Adrenal gland (tissue), 9 donors: ENCODE measurements at regions not wholly inside any gene's neighbourhood (a gene's known extent, or its start where the extent isn't known, plus 50 kb on each side); places are given as distances from the start of the nearest gene placed in this dataset.

Source experiments
- DNase-seq, 7 donors: peaks; one replicate each; pipeline ENCODE4 v3.0.0-alpha.2; 2019 to 2020
- H3K27ac ChIP-seq, 5 donors: fragments of 200-600 bp; sonication (generic) in 4 of 5; 1 replicate in 3 of 5; 2 replicates in 2 of 5; pipeline versions ENCODE4 v1.5.1 to v1.8.0; 2016 to 2020; ENCODE audit warnings: mild to moderate bottlenecking in 1 of 5
- H3K27me3 ChIP-seq: fragments of 200-600 bp; 2 replicates; pipeline ENCODE4 v1.8.0; 2021
- H3K36me3 ChIP-seq, 2 donors: fragments of 200-600 bp; replicated peaks in 1 of 2; 1 replicate in 1 of 2; 2 replicates in 1 of 2; pipeline versions ENCODE4 v1.5.1 to v1.8.0; 2018 to 2022
- H3K4me1 ChIP-seq, 2 donors: fragments of 200-600 bp; replicated peaks in 1 of 2; 1 replicate in 1 of 2; 2 replicates in 1 of 2; pipeline versions ENCODE4 v1.5.1 to v1.8.0; 2018 to 2021
- H3K4me3 ChIP-seq, 4 donors: fragments of 200-600 bp; sonication (generic) in 3 of 4; one replicate each; pipeline ENCODE4 v1.5.1; 2016 to 2018
- H3K9me3 ChIP-seq, 3 donors: fragments of 200-600 bp; sonication (generic) in 1 of 3; replicated peaks in 1 of 3; 1 replicate in 2 of 3; 2 replicates in 1 of 3; pipeline versions ENCODE4 v1.5.1 to v1.8.0; 2016 to 2021
- POLR2A ChIP-seq, 2 donors: fragments of 450-650 bp; IDR thresholded peaks; one replicate each; pipeline ENCODE4 v1.6.1; 2017; ENCODE audit warnings: antibody characterized with exemption in 2 of 2, mild to moderate bottlenecking in 2 of 2, moderate library complexity in 1 of 2
- WGBS, 4 donors: extraction: QIAGEN DNeasy Blood & Tissue Kit in 2 of 4; methylation state at CpG; one replicate each; pipeline versions ENCODE4 v1.1.5 to v1.1.7; 2013 to 2017; 5-methylcytosine and 5-hydroxymethylcytosine counted together
- intact Hi-C, 2 donors: fragments of 100-400 bp; cut with DNase I; formaldehyde crosslinking; loops; one replicate each; pipeline versions ENCODE4 v1.14.1 to v1.15.0; 2022 to 2023
- TF ChIP-seq, protein P1 (sequence below), 6 experiments: fragments of 450-650 bp in 4 of 6; fragments of 200-600 bp in 2 of 6; sonication (generic) in 1 of 6; IDR thresholded peaks; 1 replicate in 5 of 6; 2 replicates in 1 of 6; pipeline versions ENCODE4 v1.5.1 to v1.8.0; 2016 to 2021; ENCODE audit warnings: antibody characterized with exemption in 6 of 6, mild to moderate bottlenecking in 2 of 6, moderate library complexity in 1 of 6
- donor health status: healthy with polysubstance abuse.
- donor health status: Bipolar disorder and iron deficiency.
- donor health status: DM: yes; HTN: yes; CAD: no.
- donor health status: DM: no; HTN: no; CAD: no.
- donor health status: DM: no; HTN: no; CAD: no.

DNA sequence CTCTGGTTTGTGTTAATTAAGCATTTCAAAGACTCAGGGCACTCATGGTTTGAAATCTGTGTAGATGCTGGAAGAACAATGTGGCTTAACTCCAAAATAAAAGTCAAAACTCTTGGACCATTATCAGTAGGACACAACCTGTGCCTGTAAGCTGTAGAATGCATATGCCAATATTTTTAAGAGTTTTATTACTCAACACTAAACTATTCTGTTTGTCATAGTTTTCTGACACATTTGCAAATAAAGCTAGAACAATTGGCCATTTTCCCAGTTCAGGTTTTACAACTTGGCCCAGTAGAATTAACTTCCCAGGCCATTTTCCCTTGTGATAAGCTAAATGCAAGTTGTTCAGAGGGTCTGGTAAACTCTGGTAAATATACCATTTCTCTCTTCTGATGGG lies 713.1 kb downstream of the CBLN2 start:
- H3K36me3 ChIP-seq = no peaks in the 10 kb centered on the region
- no peak for TF ChIP-seq POLR2A (IDR thresholded peaks at IDR 0.05)
- TF ChIP-seq, protein P1, sequence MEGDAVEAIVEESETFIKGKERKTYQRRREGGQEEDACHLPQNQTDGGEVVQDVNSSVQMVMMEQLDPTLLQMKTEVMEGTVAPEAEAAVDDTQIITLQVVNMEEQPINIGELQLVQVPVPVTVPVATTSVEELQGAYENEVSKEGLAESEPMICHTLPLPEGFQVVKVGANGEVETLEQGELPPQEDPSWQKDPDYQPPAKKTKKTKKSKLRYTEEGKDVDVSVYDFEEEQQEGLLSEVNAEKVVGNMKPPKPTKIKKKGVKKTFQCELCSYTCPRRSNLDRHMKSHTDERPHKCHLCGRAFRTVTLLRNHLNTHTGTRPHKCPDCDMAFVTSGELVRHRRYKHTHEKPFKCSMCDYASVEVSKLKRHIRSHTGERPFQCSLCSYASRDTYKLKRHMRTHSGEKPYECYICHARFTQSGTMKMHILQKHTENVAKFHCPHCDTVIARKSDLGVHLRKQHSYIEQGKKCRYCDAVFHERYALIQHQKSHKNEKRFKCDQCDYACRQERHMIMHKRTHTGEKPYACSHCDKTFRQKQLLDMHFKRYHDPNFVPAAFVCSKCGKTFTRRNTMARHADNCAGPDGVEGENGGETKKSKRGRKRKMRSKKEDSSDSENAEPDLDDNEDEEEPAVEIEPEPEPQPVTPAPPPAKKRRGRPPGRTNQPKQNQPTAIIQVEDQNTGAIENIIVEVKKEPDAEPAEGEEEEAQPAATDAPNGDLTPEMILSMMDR (IDR thresholded peaks at IDR 0.05) = no peak
- no peak for DNase-seq
- H3K4me1 ChIP-seq = no peaks in the 10 kb centered on the region
- no peaks in the 10 kb centered on the region for H3K9me3 ChIP-seq
- H3K27me3 ChIP-seq = no peaks in the 10 kb centered on the region
- H3K4me3 ChIP-seq = no peak overlapping the region
- no peak overlapping the region for H3K27ac ChIP-seq
- intact Hi-C loops = no loop called here

DNA sequence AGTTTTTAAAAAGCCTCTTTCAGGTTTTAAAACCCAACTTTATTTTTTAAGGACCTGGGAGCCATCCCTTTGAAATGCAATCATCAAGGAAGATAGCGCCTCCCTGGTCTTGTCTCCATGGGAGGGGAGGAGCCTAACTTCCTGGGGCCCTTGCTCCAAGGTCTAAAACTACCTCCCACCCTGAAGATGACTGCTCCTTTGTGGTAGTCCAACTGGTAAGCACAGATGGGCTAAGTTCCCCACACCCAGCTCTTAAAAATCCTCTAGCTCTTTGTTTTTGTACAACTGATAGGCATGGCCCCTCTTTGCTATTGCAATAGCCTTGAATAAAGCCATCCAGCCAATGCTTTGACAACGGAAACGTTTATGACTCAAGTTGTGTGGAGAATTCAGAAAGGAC lies 716.8 kb downstream of the CBLN2 start:
- TF ChIP-seq POLR2A (IDR thresholded peaks at IDR 0.05) = no peak
- Histone ChIP-seq H3K4me1 (no peaks in the 10 kb centered on the region), H3K4me3 (no peak overlapping the region), H3K27ac (no peak overlapping the region), H3K27me3 (no peaks in the 10 kb centered on the region), H3K9me3 (peaks cover 0 to 4% (median 0%) of the 10 kb centered on the region in 3 donors), H3K36me3 (no peaks in the 10 kb centered on the region)
- no peak for DNase-seq
- 60 to 75% (median 72%) methylated on average over 3 of the region's 3 CpGs for WGBS, 4 donors
- intact Hi-C loops = no loop called here

DNA sequence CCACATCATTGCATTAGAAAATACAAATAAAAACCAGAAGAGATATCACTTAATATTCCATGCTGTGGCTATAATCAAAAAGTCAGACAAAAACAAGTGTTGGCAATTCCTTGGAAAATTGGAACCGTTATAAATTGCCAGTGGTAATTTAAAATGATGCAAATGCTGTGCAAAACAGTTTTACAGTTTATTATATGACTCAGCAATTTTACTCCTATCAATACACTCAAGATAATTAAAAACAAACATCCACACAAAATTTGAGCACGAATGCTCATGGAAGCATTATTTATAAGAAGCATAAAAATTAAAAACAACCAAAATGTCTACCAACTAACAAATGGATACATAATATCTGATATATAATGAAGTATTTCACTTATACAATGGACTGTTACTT lies 728.8 kb downstream of the CBLN2 start:
- H3K9me3 ChIP-seq = no peaks in the 10 kb centered on the region
- H3K36me3 ChIP-seq = no peaks in the 10 kb centered on the region
- no peak overlapping the region for H3K4me3 ChIP-seq
- no peaks in the 10 kb centered on the region for H3K27me3 ChIP-seq
- no peak for TF ChIP-seq POLR2A (IDR thresholded peaks at IDR 0.05)
- no peaks in the 10 kb centered on the region for H3K4me1 ChIP-seq
- DNase-seq = no peak
- H3K27ac ChIP-seq = no peak overlapping the region
- intact Hi-C loops = no loop called here
- WGBS, 4 donors = 61 to 79% (median 65%) methylated on average over 2 of the region's 2 CpGs

DNA sequence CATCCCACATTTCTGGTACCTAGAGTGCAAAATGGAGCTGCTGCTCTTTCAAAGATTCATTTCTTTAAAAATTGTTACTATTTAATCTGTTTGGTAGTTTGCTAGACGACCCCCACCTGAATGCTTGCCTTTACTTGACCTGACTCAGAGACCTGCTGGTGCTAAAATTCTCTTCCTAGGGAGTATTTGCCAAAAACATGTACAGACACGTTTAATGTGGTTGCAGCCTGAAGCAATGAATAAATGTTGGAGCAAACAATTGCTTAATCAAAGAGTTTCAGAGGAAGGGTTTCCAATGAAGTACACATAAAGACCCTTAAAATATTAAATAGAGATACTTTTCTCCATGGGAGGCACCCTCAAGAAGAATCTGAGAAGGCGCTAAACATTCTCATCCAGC lies 734.4 kb downstream of the CBLN2 start:
- WGBS, 4 donors = 47 to 58% (median 52%) methylated on average over 3 of the region's 3 CpGs
- Histone ChIP-seq H3K36me3 (no peaks in the 10 kb centered on the region), H3K27ac (no peak overlapping the region), H3K27me3 (no peaks in the 10 kb centered on the region), H3K4me3 (no peak overlapping the region), H3K9me3 (no peaks in the 10 kb centered on the region), H3K4me1 (no peaks in the 10 kb centered on the region)
- no peak for TF ChIP-seq POLR2A (IDR thresholded peaks at IDR 0.05)
- TF ChIP-seq, protein P1 (IDR thresholded peaks at IDR 0.05) = no peak
- DNase-seq = no peak
- intact Hi-C loops = no loop called here

DNA sequence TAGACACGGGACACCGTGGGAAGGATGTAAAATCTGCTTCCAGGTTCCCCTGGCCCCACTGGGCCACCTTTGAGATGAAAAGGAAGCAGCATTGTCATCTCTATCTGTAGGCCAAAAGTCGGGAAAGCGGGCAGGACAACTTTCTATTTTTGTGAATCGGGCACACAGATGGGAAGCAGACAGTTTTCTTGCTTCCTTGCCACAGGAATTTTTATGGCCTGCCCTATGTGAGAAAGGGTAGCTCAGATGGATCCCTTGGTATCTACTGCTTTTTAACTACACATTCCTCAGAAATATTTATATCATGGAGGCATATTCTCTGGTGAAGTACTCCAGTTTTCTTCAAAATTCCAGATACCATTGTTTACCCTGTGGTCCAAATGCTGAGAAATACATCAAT lies 735.5 kb downstream of the CBLN2 start:
- no peaks in the 10 kb centered on the region for H3K4me1 ChIP-seq
- H3K9me3 ChIP-seq = no peaks in the 10 kb centered on the region
- TF ChIP-seq POLR2A (IDR thresholded peaks at IDR 0.05) = no peak
- TF ChIP-seq, protein P1 (IDR thresholded peaks at IDR 0.05) = no peak
- H3K36me3 ChIP-seq = no peaks in the 10 kb centered on the region
- no peak overlapping the region for H3K4me3 ChIP-seq
- no peak for DNase-seq
- H3K27ac ChIP-seq = no peak overlapping the region
- intact Hi-C loops = no loop called here
- no peaks in the 10 kb centered on the region for H3K27me3 ChIP-seq
- 43 to 73% (median 66%) methylated on average over 5 of the region's 5 CpGs for WGBS, 4 donors
